IMR-90 (cell line): ENCODE measurements at regions not wholly inside any gene's neighbourhood (a gene's known extent, or its start where the extent isn't known, plus 50 kb on each side); places are given as distances from the start of the nearest gene placed in this dataset.
A peak's percentile ranks its signal among the peaks of the same experiment; 100 is the strongest.

ENCODE experiments used
- ATAC-seq: fragments of 200-7000 bp; cut with Tn5 transposase; 2 replicates; pipeline ENCODE4 v1.9.1; 2020; ENCODE audit warnings: low read depth, mild to moderate bottlenecking, moderate library complexity
- BruUV-seq: library from RNA; stranded (reverse); fragments of 400-500 nt; replicated peaks from 2 replicates; lab custom pipeline; 2021; lab: Mats Ljungman, UMichigan
- CTCF ChIA-PET: fragments of 300-600 bp; formaldehyde crosslinking; extraction: SDS; loops from one replicate; lab custom pipeline; 2021; ENCODE audit warnings: antibody characterized with exemption; lab: Yijun Ruan, JAX
- POLR2A ChIA-PET: fragments of 300-600 bp; sonication (Branson Sonifier 250); formaldehyde crosslinking; loops from one replicate; lab custom pipeline; 2022; ENCODE audit warnings: antibody characterized with exemption; ENCODE audit not compliant: unreplicated experiment; lab: Charles Lee
- DNase-seq: peaks from one replicate; pipeline ENCODE4 v3.0.0; 2013
- H2AFZ ChIP-seq: replicated peaks from 2 replicates; pipeline ENCODE3; 2013; ENCODE audit warnings: low read length, mild to moderate bottlenecking; ENCODE audit not compliant: poor library complexity
- H2AK5ac ChIP-seq: 2 replicates; pipeline ENCODE4 v1.6.1; 2013; ENCODE audit warnings: low read depth, low read length, inconsistent platforms
- H2AK9ac ChIP-seq: replicated peaks from 2 replicates; pipeline ENCODE3; 2013; ENCODE audit warnings: mild to moderate bottlenecking, low read depth, low read length, moderate library complexity; ENCODE audit not compliant: poor library complexity
- H2BK120ac ChIP-seq: 2 replicates; pipeline ENCODE4 v1.6.1; 2013; ENCODE audit warnings: low read depth, low read length, inconsistent platforms
- H2BK15ac ChIP-seq: 3 replicates; pipeline ENCODE4 v1.6.1; 2013; ENCODE audit warnings: low read depth, low read length, inconsistent platforms
- H2BK20ac ChIP-seq: 2 replicates; pipeline ENCODE4 v1.6.1; 2013; ENCODE audit warnings: low read depth, mild to moderate bottlenecking, inconsistent platforms, low read length, moderate library complexity
- H2BK5ac ChIP-seq: 2 replicates; pipeline ENCODE4 v1.6.1; 2013; ENCODE audit warnings: mild to moderate bottlenecking, low read depth, low read length, inconsistent platforms; ENCODE audit not compliant: poor library complexity, severe bottlenecking
- H3K14ac ChIP-seq: replicated peaks from 2 replicates; pipeline ENCODE4 v1.6.1; 2013; ENCODE audit warnings: low read depth, low read length, inconsistent platforms
- H3K18ac ChIP-seq: 2 replicates; pipeline ENCODE4 v1.6.1; 2013; ENCODE audit warnings: low read depth, low read length, control low read depth
- H3K23ac ChIP-seq: 2 replicates; pipeline ENCODE4 v1.6.1; 2013; ENCODE audit warnings: low read depth, low read length, inconsistent platforms
- H3K27ac ChIP-seq: 2 replicates; pipeline ENCODE4 v1.5.1; 2013; ENCODE audit warnings: mild to moderate bottlenecking, control low read depth, low read length; ENCODE audit not compliant: insufficient read depth
- H3K27me3 ChIP-seq: 2 replicates; pipeline ENCODE4 v1.6.1; 2013; ENCODE audit warnings: low read length; ENCODE audit not compliant: control insufficient read depth, insufficient read depth
- H3K36me3 ChIP-seq: 2 replicates; pipeline ENCODE4 v1.6.1; 2013; ENCODE audit warnings: low read length, mixed read lengths; ENCODE audit not compliant: control insufficient read depth, insufficient read depth
- H3K4ac ChIP-seq: 2 replicates; pipeline ENCODE4 v1.6.1; 2013; ENCODE audit warnings: low read depth, low read length, inconsistent platforms
- H3K4me1 ChIP-seq: 2 replicates; pipeline ENCODE4 v1.6.1; 2013; ENCODE audit warnings: low read length, mixed read lengths; ENCODE audit not compliant: control insufficient read depth, insufficient read depth
- H3K4me2 ChIP-seq: 2 replicates; pipeline ENCODE4 v1.6.1; 2013; ENCODE audit warnings: low read depth, mild to moderate bottlenecking, control low read depth, low read length, moderate library complexity
- H3K4me3 ChIP-seq: 2 replicates; pipeline ENCODE4 v1.5.1; 2013; ENCODE audit warnings: low read depth, mild to moderate bottlenecking, control low read depth, low read length, moderate library complexity; ENCODE audit not compliant: insufficient read depth
- H3K56ac ChIP-seq: 2 replicates; pipeline ENCODE4 v1.6.1; 2013; ENCODE audit warnings: low read length, inconsistent platforms; ENCODE audit not compliant: insufficient read depth; ENCODE audit errors: extremely low read depth
- H3K79me1 ChIP-seq, 2 experiments: 2 replicates each; pipeline ENCODE4 v1.6.1; 2013; ENCODE audit warnings: low read length in 2 of 2, inconsistent platforms in 1 of 2, low read depth in 1 of 2
- H3K9ac ChIP-seq: 2 replicates; pipeline ENCODE4 v1.6.1; 2013; ENCODE audit warnings: low read depth, low read length, control low read depth
- H3K9me1 ChIP-seq: 2 replicates; pipeline ENCODE4 v1.6.1; 2013; ENCODE audit warnings: low read length, inconsistent platforms; ENCODE audit not compliant: insufficient read depth
- H3K9me3 ChIP-seq: 2 replicates; pipeline ENCODE4 v1.6.1; 2013; ENCODE audit warnings: low read length; ENCODE audit not compliant: control insufficient read depth, insufficient read depth
- H4K20me1 ChIP-seq: 2 replicates; pipeline ENCODE4 v1.6.1; 2013; ENCODE audit warnings: low read length, inconsistent platforms; ENCODE audit not compliant: insufficient read depth
- H4K5ac ChIP-seq: 2 replicates; pipeline ENCODE4 v1.6.1; 2013; ENCODE audit warnings: mild to moderate bottlenecking, low read depth, low read length, control low read depth
- H4K8ac ChIP-seq, 2 experiments: 2 replicates each; pipeline ENCODE4 v1.6.1; 2013; ENCODE audit warnings: low read depth in 2 of 2, low read length in 2 of 2, control low read depth in 1 of 2, inconsistent platforms in 1 of 2
- H4K91ac ChIP-seq: 2 replicates; pipeline ENCODE4 v1.6.1; 2013; ENCODE audit warnings: low read depth, low read length, inconsistent platforms; ENCODE audit not compliant: insufficient read depth
- CEBPB ChIP-seq: IDR thresholded peaks from 2 replicates; pipeline ENCODE4 v1.6.1; 2012; ENCODE audit warnings: low read depth, low read length, improper control_type of control experiment
- FOS ChIP-seq: fragments of 150-350 bp; IDR thresholded peaks from 2 replicates; pipeline ENCODE4 v1.6.1; 2016; ENCODE audit warnings: low read depth, low read length
- RFX5 ChIP-seq: IDR thresholded peaks from 2 replicates; pipeline ENCODE4 v1.8.0; 2012; ENCODE audit warnings: low read depth, mild to moderate bottlenecking, low read length, moderate library complexity
- WGBS, 2 experiments: methylation state at CpG; one replicate each; pipeline versions ENCODE4 v1.1.5 to v1.1.7; 2013; ENCODE audit warnings: missing lambda C conversion rate in 2 of 2; ENCODE audit not compliant: insufficient read length in 1 of 2; ENCODE audit errors: extremely low coverage in 2 of 2; 5-methylcytosine and 5-hydroxymethylcytosine counted together
- dilution Hi-C: fragments of 300-500 bp; cut with HindIII; formaldehyde crosslinking; loops from one replicate; pipeline ENCODE4 v1.14.3; 2018; ENCODE audit warnings: low sequenced_read_pairs; ENCODE audit not compliant: unreplicated experiment
- in situ Hi-C: fragments of 300-500 bp; cut with MboI; formaldehyde crosslinking; loops from 3 replicates; pipeline ENCODE4 v1.14.3; 2019; ENCODE audit warnings: low sequenced_read_pairs, inconsistent platforms, mixed read lengths
- intact Hi-C: fragments of 100-400 bp; cut with micrococcal nuclease; formaldehyde crosslinking; loops from 2 replicates; pipeline ENCODE4 v1.10.0; 2022
- TF ChIP-seq, protein P1 (sequence below): fragments of 150-350 bp; IDR thresholded peaks from 2 replicates; pipeline ENCODE4 v1.6.1; 2017; ENCODE audit warnings: mild to moderate bottlenecking, antibody characterized with exemption, low read length, low read depth

DNA sequence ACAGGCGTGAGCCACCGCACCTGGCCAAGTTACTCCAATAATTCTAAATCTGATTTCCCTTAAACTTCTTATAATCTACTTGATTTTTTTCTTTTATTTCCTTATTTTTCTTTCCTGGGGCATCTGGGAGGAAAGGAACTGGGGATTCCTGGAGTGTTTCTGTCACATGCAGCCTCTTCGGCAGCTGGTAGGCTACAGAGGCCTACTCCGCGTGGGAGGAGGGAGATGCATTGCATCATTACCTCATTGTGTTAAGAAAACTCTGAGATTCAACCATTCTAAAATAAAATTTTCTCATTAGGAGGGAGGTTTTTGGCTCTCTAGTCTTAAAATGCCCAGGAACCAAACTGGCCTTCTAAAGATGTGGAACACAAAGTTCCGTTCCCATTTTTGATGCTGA lies 64.0 kb downstream of the SOX9 start:
- POLR2A ChIA-PET: no interaction called here
- Histone ChIP-seq H4K5ac (no peak overlapping the region), H2BK5ac (no peak overlapping the region), H3K4me1 (peaks cover 4% of the 10 kb centered on the region; the same call in 1 of the 2 replicates), H2BK15ac (no peak overlapping the region; the same call in 2 of the 3 replicates), H3K4me3 (no peak overlapping the region), H2AK9ac (no peak overlapping the region), H3K56ac (no peak overlapping the region), H3K4ac (no peak overlapping the region), H3K9me3 (no peaks in the 10 kb centered on the region), H3K27me3 (no peaks in the 10 kb centered on the region; the same call in 1 of the 2 replicates), H4K91ac (no peak overlapping the region), H3K14ac (no peak overlapping the region), H4K20me1 (no peaks in the 10 kb centered on the region), H2AFZ (peak overlapping the region; percentile 52), H2AK5ac (no peak overlapping the region), H2BK120ac (no peak overlapping the region), H2BK20ac (no peak overlapping the region), H3K27ac (no peak overlapping the region), H3K18ac (no peak overlapping the region), H3K23ac (no peak overlapping the region), H3K79me1 (no peaks in the 10 kb centered on the region), H3K9ac (no peak overlapping the region), H3K36me3 (no peaks in the 10 kb centered on the region), H4K8ac (no peak overlapping the region), H3K9me1 (peaks cover 2% of the 10 kb centered on the region; the same call in 1 of the 2 replicates), H3K4me2 (no peak overlapping the region)
- 100% methylated on average over 1 of the region's 6 CpGs; no CpG with 5 or more reads in 1 of the 2 experiments for WGBS, 2 experiments
- dilution Hi-C loops: no loop called here
- intact Hi-C loops: no loop called here
- BruUV-seq: no TSS peak
- in situ Hi-C loops: no loop called here
- CTCF ChIA-PET: interaction anchor here (0.6 kb wide), 1 partner anchor 1423 kb away, joined by 8 read pairs; no protein-coding TSS in a partner anchor
- DNase-seq (peak; percentile 62), ATAC-seq (no peak)
- TF ChIP-seq CEBPB (peak; percentile 77), RFX5 (no peak), FOS (no peak)
- TF ChIP-seq, protein P1, sequence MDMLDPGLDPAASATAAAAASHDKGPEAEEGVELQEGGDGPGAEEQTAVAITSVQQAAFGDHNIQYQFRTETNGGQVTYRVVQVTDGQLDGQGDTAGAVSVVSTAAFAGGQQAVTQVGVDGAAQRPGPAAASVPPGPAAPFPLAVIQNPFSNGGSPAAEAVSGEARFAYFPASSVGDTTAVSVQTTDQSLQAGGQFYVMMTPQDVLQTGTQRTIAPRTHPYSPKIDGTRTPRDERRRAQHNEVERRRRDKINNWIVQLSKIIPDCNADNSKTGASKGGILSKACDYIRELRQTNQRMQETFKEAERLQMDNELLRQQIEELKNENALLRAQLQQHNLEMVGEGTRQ: peak; percentile 70
